Spleen (tissue), 7 donors: ENCODE measurements at regions not wholly inside any gene's neighbourhood (a gene's known extent, or its start where the extent isn't known, plus 50 kb on each side); places are given as distances from the start of the nearest gene placed in this dataset.

ENCODE experiments used
- CTCF ChIP-seq, 11 experiments: fragments of 200-600 bp in 7 of 11; fragments of 450-650 bp in 4 of 11; sonication (generic) in 4 of 11; IDR thresholded peaks in 8 of 11; conservative IDR thresholded peaks in 3 of 11; 1 replicate in 7 of 11; 2 replicates in 4 of 11; pipeline versions ENCODE4 v1.4.0 to v1.8.0; 2016 to 2021; ENCODE audit warnings: antibody characterized with exemption in 11 of 11, inconsistent platforms in 4 of 11, mild to moderate bottlenecking in 1 of 11
- POLR2A ChIP-seq, 3 donors: fragments of 450-650 bp; IDR thresholded peaks; one replicate each; pipeline ENCODE4 v1.5.1; 2017; ENCODE audit warnings: antibody characterized with exemption in 3 of 3, mild to moderate bottlenecking in 1 of 3
- POLR2AphosphoS5 ChIP-seq, 3 donors: sonication (generic); formaldehyde crosslinking; IDR thresholded peaks; one replicate each; pipeline ENCODE4 v1.5.1; 2017; ENCODE audit warnings: antibody characterized with exemption in 3 of 3
- donor health status: DM: no; HTN: no; CAD: no; lungs with moderate emphysema.
- donor health status: DM: no; HTN: no; CAD: no.
- donor health status: DM: no; HTN: no; CAD: no.

- TF ChIP-seq CTCF (IDR thresholded peaks at IDR 0.05 in 8 of 11, conservative IDR thresholded peaks at IDR 0.05 in 3 of 11) (no peak), POLR2A (IDR thresholded peaks at IDR 0.05) (no peak), POLR2AphosphoS5 (IDR thresholded peaks at IDR 0.05) (no peak)
These were observed 388.7 kb downstream of the NPHP4 start for GRCh38 chr1:5603353-5604104.
